ENCODE measurements at regions not wholly inside any gene's neighbourhood (a gene's known extent, or its start where the extent isn't known, plus 50 kb on each side); places are given as distances from the start of the nearest gene placed in this dataset.

- H3K9ac ChIP-seq (ENCODE audit: low read length), result no peak overlapping the region
- H3K27ac ChIP-seq (ENCODE audit: low read depth, low read length), result no peak overlapping the region
- Mint-ChIP-seq H3K27me3 (ENCODE audit: low read depth, unreplicated experiment) (no peaks in the 10 kb centered on the region), H3K4me3 (ENCODE audit: unreplicated experiment) (no peak overlapping the region), H3K4me1 (ENCODE audit: low read depth, unreplicated experiment) (peaks cover 2% of the 10 kb centered on the region), H3K27ac (ENCODE audit: unreplicated experiment) (no peak overlapping the region), H3K9me3 (ENCODE audit: unreplicated experiment) (no peaks in the 10 kb centered on the region), H3K36me3 (ENCODE audit: low read depth, unreplicated experiment) (no peaks in the 10 kb centered on the region)
- no peaks in the 10 kb centered on the region for H3K79me2 ChIP-seq (ENCODE audit: insufficient read depth, low read length)
- no peaks in the 10 kb centered on the region for H3K9me3 ChIP-seq (ENCODE audit: insufficient read depth, low read depth, low read length)
- DNase-seq (ENCODE audit: low read depth), result no peak
- no peaks in the 10 kb centered on the region for H3K27me3 ChIP-seq (ENCODE audit: insufficient read depth, low read length)
- no peaks in the 10 kb centered on the region for H3K36me3 ChIP-seq (ENCODE audit: insufficient read depth, low read length)
- TF ChIP-seq, protein P1, sequence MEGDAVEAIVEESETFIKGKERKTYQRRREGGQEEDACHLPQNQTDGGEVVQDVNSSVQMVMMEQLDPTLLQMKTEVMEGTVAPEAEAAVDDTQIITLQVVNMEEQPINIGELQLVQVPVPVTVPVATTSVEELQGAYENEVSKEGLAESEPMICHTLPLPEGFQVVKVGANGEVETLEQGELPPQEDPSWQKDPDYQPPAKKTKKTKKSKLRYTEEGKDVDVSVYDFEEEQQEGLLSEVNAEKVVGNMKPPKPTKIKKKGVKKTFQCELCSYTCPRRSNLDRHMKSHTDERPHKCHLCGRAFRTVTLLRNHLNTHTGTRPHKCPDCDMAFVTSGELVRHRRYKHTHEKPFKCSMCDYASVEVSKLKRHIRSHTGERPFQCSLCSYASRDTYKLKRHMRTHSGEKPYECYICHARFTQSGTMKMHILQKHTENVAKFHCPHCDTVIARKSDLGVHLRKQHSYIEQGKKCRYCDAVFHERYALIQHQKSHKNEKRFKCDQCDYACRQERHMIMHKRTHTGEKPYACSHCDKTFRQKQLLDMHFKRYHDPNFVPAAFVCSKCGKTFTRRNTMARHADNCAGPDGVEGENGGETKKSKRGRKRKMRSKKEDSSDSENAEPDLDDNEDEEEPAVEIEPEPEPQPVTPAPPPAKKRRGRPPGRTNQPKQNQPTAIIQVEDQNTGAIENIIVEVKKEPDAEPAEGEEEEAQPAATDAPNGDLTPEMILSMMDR (IDR thresholded peaks at IDR 0.05; ENCODE audit: insufficient read depth, low read depth, low read length), result no peak
- TF ChIP-seq EZH2 (IDR thresholded peaks at IDR 0.05; ENCODE audit: insufficient read depth, low read length), result no peak
- H4K20me1 ChIP-seq (ENCODE audit: insufficient read depth, low read length), result no peaks in the 10 kb centered on the region
- H3K4me2 ChIP-seq (ENCODE audit: low read length), result no peak overlapping the region
- no peak overlapping the region for H3K4me3 ChIP-seq (ENCODE audit: insufficient read depth, low read depth, low read length)
- H3K4me1 ChIP-seq (ENCODE audit: insufficient read depth, low read length), result no peaks in the 10 kb centered on the region
- FAIRE-seq, result no peak
- H2AFZ ChIP-seq (ENCODE audit: low read depth, low read length), result no peak overlapping the region
Measured at GRCh38 chr3:83968356-83968755, 990.4 kb upstream of the CADM2 start.

DNA sequence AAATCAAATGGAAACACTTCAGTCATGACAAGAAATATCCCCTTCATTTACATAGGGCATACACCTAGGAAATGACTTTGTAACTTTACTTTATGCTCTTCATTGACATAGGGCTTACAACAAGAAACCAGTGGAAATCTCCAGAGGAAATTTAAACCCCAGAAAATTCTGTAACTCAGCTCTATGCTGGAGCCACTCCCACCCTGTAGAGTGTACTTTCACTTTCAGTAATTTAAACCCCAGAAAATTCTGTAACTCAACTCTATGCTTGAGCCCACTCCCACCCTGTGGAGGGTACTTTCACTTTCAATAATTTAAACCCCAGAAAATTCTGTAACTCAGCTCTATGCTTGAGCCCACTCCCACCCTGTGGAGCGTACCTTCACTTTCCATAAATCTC is 987.1 kb upstream of the CADM2 start:
- Mint-ChIP-seq H3K9me3 (ENCODE audit: unreplicated experiment) (no peaks in the 10 kb centered on the region), H3K27me3 (ENCODE audit: low read depth, unreplicated experiment) (no peaks in the 10 kb centered on the region), H3K36me3 (ENCODE audit: low read depth, unreplicated experiment) (no peaks in the 10 kb centered on the region), H3K27ac (ENCODE audit: unreplicated experiment) (no peak overlapping the region), H3K4me1 (ENCODE audit: low read depth, unreplicated experiment) (peaks cover 2% of the 10 kb centered on the region), H3K4me3 (ENCODE audit: unreplicated experiment) (no peak overlapping the region)
- Histone ChIP-seq H2AFZ (ENCODE audit: low read depth, low read length) (no peak overlapping the region), H3K9me3 (ENCODE audit: insufficient read depth, low read depth, low read length) (no peaks in the 10 kb centered on the region), H3K27me3 (ENCODE audit: insufficient read depth, low read length) (no peaks in the 10 kb centered on the region), H3K79me2 (ENCODE audit: insufficient read depth, low read length) (no peaks in the 10 kb centered on the region), H3K4me3 (ENCODE audit: insufficient read depth, low read depth, low read length) (no peak overlapping the region), H3K4me1 (ENCODE audit: insufficient read depth, low read length) (no peaks in the 10 kb centered on the region), H4K20me1 (ENCODE audit: insufficient read depth, low read length) (no peaks in the 10 kb centered on the region), H3K27ac (ENCODE audit: low read depth, low read length) (no peak overlapping the region), H3K9ac (ENCODE audit: low read length) (no peak overlapping the region), H3K36me3 (ENCODE audit: insufficient read depth, low read length) (no peaks in the 10 kb centered on the region), H3K4me2 (ENCODE audit: low read length) (no peak overlapping the region)
- TF ChIP-seq EZH2 (IDR thresholded peaks at IDR 0.05; ENCODE audit: insufficient read depth, low read length), result no peak
- TF ChIP-seq, protein P1 (IDR thresholded peaks at IDR 0.05; ENCODE audit: insufficient read depth, low read depth, low read length), result no peak
- DNase-seq (ENCODE audit: low read depth) (no peak), FAIRE-seq (no peak)

- Histone ChIP-seq H3K4me2 (ENCODE audit: low read length) (no peak overlapping the region), H3K9me3 (ENCODE audit: insufficient read depth, low read depth, low read length) (no peaks in the 10 kb centered on the region), H3K36me3 (ENCODE audit: insufficient read depth, low read length) (no peaks in the 10 kb centered on the region), H3K27ac (ENCODE audit: low read depth, low read length) (no peak overlapping the region), H3K27me3 (ENCODE audit: insufficient read depth, low read length) (no peaks in the 10 kb centered on the region), H4K20me1 (ENCODE audit: insufficient read depth, low read length) (no peaks in the 10 kb centered on the region), H3K4me1 (ENCODE audit: insufficient read depth, low read length) (no peaks in the 10 kb centered on the region), H2AFZ (ENCODE audit: low read depth, low read length) (no peak overlapping the region), H3K79me2 (ENCODE audit: insufficient read depth, low read length) (no peaks in the 10 kb centered on the region), H3K4me3 (ENCODE audit: insufficient read depth, low read depth, low read length) (no peak overlapping the region), H3K9ac (ENCODE audit: low read length) (no peak overlapping the region)
- FAIRE-seq (no peak), DNase-seq (ENCODE audit: low read depth) (no peak)
- H3K36me3 Mint-ChIP-seq (ENCODE audit: low read depth, unreplicated experiment), result no peaks in the 10 kb centered on the region
- no peaks in the 10 kb centered on the region for H3K9me3 Mint-ChIP-seq (ENCODE audit: unreplicated experiment)
- TF ChIP-seq, protein P1 (IDR thresholded peaks at IDR 0.05; ENCODE audit: insufficient read depth, low read depth, low read length), result no peak
- TF ChIP-seq EZH2 (IDR thresholded peaks at IDR 0.05; ENCODE audit: insufficient read depth, low read length), result no peak
- H3K4me1 Mint-ChIP-seq (ENCODE audit: low read depth, unreplicated experiment), result no peaks in the 10 kb centered on the region
- H3K27ac Mint-ChIP-seq (ENCODE audit: unreplicated experiment), result no peak overlapping the region
- no peak overlapping the region for H3K4me3 Mint-ChIP-seq (ENCODE audit: unreplicated experiment)
- H3K27me3 Mint-ChIP-seq (ENCODE audit: low read depth, unreplicated experiment), result no peaks in the 10 kb centered on the region
Measured at GRCh38 chr3:84008623-84009022, 950.2 kb upstream of the CADM2 start.
